Tibial artery (tissue), 4 donors: ENCODE measurements at regions not wholly inside any gene's neighbourhood (a gene's known extent, or its start where the extent isn't known, plus 50 kb on each side); places are given as distances from the start of the nearest gene placed in this dataset.

Experiments
- DNase-seq, 2 donors: peaks; one replicate each; pipeline ENCODE4 v3.0.0-alpha.2; 2019
- H3K27ac ChIP-seq, 2 donors: fragments of 200-600 bp; sonication (generic) in 1 of 2; 1 replicate in 1 of 2; 2 replicates in 1 of 2; pipeline ENCODE4 v1.5.1; 2018 to 2019; ENCODE audit warnings: mild to moderate bottlenecking in 1 of 2
- H3K27me3 ChIP-seq, 2 donors: fragments of 200-600 bp; sonication (generic) in 1 of 2; one replicate each; pipeline versions ENCODE4 v1.5.1 to v1.6.0; 2016 to 2019
- H3K36me3 ChIP-seq, 3 donors: fragments of 200-600 bp; sonication (generic) in 2 of 3; one replicate each; pipeline ENCODE4 v1.5.1; 2016 to 2019; ENCODE audit warnings: mild to moderate bottlenecking in 2 of 3
- H3K4me1 ChIP-seq, 4 donors: fragments of 200-600 bp; sonication (generic) in 2 of 4; 1 replicate in 3 of 4; 2 replicates in 1 of 4; pipeline ENCODE4 v1.5.1; 2016 to 2019
- H3K4me3 ChIP-seq, 2 donors: fragments of 200-600 bp; sonication (generic) in 1 of 2; 1 replicate in 1 of 2; 2 replicates in 1 of 2; pipeline ENCODE4 v1.5.1; 2018 to 2019; ENCODE audit warnings: mild to moderate bottlenecking in 2 of 2
- H3K9me3 ChIP-seq, 3 donors: fragments of 200-600 bp; sonication (generic) in 1 of 3; one replicate each; pipeline ENCODE4 v1.5.1; 2016 to 2019
- intact Hi-C: fragments of 100-400 bp; cut with DNase I; formaldehyde crosslinking; loops from one replicate; pipeline ENCODE4 v1.15.0; 2023; ENCODE audit warnings: low total_unique reads
- TF ChIP-seq, protein P1 (sequence below), 2 experiments: fragments of 200-600 bp in 1 of 2; fragments of 450-650 bp in 1 of 2; IDR thresholded peaks; one replicate each; pipeline ENCODE4 v1.5.1; 2017 to 2019; ENCODE audit warnings: antibody characterized with exemption in 2 of 2, mild to moderate bottlenecking in 1 of 2, moderate library complexity in 1 of 2

DNA sequence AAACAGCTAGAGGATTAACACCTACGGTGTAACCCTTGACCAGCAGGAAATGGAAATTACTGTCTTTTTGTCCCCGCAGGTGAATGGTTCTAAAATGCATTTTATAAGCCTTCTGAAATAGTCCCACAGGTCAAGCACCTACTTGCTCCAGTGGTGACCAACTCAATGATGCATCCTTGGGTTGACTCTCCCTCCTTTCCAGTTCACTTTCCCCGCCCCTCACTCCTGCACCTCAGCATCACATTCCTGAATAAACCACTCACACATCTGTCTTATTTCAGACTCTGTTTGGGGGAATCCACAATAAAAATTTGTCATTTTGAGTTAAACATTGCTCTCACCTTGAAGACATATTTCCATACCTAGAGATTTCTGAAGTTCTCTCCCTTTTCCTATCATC lies 446.0 kb upstream of the TNP1 start:
- Histone ChIP-seq H3K27ac (no peak overlapping the region), H3K36me3 (no peaks in the 10 kb centered on the region), H3K4me1 (peaks cover 0 to 18% (median 2%) of the 10 kb centered on the region in 4 donors), H3K9me3 (no peaks in the 10 kb centered on the region), H3K27me3 (no peaks in the 10 kb centered on the region), H3K4me3 (no peak overlapping the region)
- intact Hi-C loops = no loop called here
- TF ChIP-seq, protein P1, sequence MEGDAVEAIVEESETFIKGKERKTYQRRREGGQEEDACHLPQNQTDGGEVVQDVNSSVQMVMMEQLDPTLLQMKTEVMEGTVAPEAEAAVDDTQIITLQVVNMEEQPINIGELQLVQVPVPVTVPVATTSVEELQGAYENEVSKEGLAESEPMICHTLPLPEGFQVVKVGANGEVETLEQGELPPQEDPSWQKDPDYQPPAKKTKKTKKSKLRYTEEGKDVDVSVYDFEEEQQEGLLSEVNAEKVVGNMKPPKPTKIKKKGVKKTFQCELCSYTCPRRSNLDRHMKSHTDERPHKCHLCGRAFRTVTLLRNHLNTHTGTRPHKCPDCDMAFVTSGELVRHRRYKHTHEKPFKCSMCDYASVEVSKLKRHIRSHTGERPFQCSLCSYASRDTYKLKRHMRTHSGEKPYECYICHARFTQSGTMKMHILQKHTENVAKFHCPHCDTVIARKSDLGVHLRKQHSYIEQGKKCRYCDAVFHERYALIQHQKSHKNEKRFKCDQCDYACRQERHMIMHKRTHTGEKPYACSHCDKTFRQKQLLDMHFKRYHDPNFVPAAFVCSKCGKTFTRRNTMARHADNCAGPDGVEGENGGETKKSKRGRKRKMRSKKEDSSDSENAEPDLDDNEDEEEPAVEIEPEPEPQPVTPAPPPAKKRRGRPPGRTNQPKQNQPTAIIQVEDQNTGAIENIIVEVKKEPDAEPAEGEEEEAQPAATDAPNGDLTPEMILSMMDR (IDR thresholded peaks at IDR 0.05) = no peak
- no peak for DNase-seq

DNA sequence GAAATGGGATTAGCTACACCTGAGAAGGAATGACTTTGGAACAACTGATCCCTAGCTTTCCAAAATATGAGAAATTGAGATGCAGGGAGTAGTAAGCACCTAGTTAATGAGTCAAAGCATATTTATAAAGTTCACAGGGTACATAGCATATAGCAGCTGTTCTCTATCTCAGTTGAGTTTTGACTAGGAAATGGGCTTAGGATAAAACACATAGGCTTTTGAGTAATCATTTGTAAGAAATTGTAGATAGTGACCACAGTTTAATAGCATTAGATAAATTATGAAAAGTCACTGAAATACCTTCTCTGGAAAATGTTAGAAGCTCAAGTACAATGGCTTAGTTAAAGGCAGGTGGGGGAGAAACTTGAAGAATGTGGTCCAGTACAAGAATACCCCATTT lies 444.7 kb upstream of the TNP1 start:
- DNase-seq = no peak
- Histone ChIP-seq H3K27me3 (no peaks in the 10 kb centered on the region), H3K4me3 (no peak overlapping the region), H3K9me3 (no peaks in the 10 kb centered on the region), H3K4me1 (peaks cover 0 to 23% (median 2%) of the 10 kb centered on the region in 4 donors), H3K27ac (no peak overlapping the region), H3K36me3 (no peaks in the 10 kb centered on the region)
- intact Hi-C loops = no loop called here
- TF ChIP-seq, protein P1 (IDR thresholded peaks at IDR 0.05) = no peak

DNA sequence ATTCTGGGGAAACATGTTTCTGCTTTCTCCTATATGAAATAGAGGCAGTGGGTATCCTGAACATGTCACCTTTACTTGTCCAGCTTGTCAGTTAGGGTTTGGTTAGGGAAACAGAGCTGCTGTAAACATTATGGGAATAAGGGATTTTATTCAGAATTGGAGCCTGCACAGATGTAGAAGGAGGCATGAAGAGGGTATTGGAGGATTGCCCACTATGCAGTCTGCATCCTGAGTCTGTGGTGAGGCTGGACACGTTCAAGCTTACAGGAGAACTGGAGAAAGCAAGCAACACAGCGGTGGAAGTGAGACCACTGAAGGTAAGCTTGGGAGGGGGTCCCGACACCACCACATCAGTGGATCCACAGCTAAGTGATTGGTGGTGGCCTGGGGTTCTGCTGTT lies 443.0 kb upstream of the TNP1 start:
- TF ChIP-seq, protein P1 (IDR thresholded peaks at IDR 0.05) = no peak
- Histone ChIP-seq H3K4me3 (no peak overlapping the region), H3K27me3 (no peaks in the 10 kb centered on the region), H3K36me3 (no peaks in the 10 kb centered on the region), H3K4me1 (peaks cover 0 to 23% (median 2%) of the 10 kb centered on the region in 4 donors), H3K9me3 (no peaks in the 10 kb centered on the region), H3K27ac (no peak overlapping the region)
- intact Hi-C loops = no loop called here
- DNase-seq = no peak

DNA sequence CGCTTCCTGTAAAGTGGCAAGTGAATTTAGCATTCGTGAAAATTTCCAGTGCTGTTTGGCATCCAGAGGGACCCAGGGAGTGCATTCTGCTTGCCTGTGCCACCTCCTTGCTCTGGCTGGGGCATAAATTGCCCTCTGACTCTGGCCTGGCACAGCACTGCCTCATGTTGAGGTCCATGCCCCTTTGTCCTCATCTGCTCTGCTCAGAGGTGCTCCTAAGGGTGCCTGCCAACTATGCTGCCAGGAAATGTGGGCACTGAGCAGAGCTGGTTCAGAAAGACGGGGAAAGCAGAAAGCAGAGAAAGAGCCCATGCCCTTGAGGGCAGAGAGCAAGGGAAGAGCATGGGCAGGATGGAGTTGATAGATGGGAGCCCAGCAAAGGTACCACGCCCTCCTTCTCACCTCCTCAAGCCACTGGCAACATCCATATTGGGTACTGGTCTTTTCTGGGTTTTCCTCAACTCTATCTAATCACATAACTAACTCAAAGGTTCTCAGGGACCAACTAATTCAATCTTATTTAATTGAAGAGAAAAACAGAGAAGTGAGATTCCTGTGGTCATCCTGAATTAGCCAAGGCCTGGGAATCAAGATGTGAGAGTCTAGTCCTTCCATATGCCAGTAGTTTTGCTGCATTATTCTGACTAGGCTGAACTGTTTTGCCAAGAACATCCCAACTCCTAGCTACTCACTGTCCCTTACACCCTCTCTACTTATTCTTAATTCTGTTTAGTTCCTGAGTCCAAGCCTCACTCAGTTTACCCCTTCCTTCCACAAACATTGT lies 441.5 kb upstream of the TNP1 start:
- H3K4me1 ChIP-seq = peaks cover 0 to 23% (median 2%) of the 10 kb centered on the region in 4 donors
- H3K27ac ChIP-seq = peak overlapping the region in 1 of 2 donors; percentile 8
- peaks cover 0 to 8% (median 0%) of the 10 kb centered on the region in 3 donors for H3K9me3 ChIP-seq
- TF ChIP-seq, protein P1 (IDR thresholded peaks at IDR 0.05) = no peak
- intact Hi-C loops = no loop called here
- no peaks in the 10 kb centered on the region for H3K27me3 ChIP-seq
- DNase-seq = peak in 1 of 2 donors; percentile 84
- no peak overlapping the region for H3K4me3 ChIP-seq
- H3K36me3 ChIP-seq = no peaks in the 10 kb centered on the region

DNA sequence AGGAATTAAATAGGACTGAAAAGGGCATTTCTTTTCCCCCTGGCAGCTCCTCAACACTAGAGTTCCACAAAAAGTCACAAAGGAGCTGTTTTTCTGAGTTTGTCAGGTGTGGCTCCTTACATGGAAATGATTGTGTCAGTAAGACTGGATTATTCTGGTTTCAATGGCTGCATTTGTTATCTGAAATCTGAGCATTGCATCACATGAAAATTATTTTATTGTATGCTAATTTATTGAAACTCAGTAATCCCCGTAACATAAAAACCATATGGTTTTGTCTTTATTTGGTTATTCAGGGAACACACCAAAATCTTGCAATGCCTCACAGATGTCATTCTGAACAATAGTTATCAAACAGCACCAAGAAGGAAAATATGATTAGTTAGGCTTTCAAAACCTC lies 439.7 kb upstream of the TNP1 start:
- intact Hi-C loops = no loop called here
- H3K9me3 ChIP-seq = peaks cover 0 to 8% (median 0%) of the 10 kb centered on the region in 3 donors
- no peaks in the 10 kb centered on the region for H3K27me3 ChIP-seq
- no peak for DNase-seq
- peaks cover 0 to 23% (median 2%) of the 10 kb centered on the region in 4 donors for H3K4me1 ChIP-seq
- H3K4me3 ChIP-seq = no peak overlapping the region
- TF ChIP-seq, protein P1 (IDR thresholded peaks at IDR 0.05) = no peak
- H3K27ac ChIP-seq = no peak overlapping the region
- H3K36me3 ChIP-seq = no peaks in the 10 kb centered on the region
